ENCODE measurements at regions not wholly inside any gene's neighbourhood (a gene's known extent, or its start where the extent isn't known, plus 50 kb on each side); places are given as distances from the start of the nearest gene placed in this dataset.

GRCh38 chr6:9025796-9026394, 590.5 kb upstream of the SLC35B3 start:
- TF ChIP-seq TAF1 (IDR thresholded peaks at IDR 0.05; ENCODE audit: borderline replicate concordance, insufficient read depth, low read length) (no peak), REST (IDR thresholded peaks at IDR 0.05; ENCODE audit: insufficient read depth in 1 of 2, low read depth in 2 of 2, low read length in 2 of 2) (no peak), FOXP2 (optimal IDR thresholded peaks at IDR 0.05; ENCODE audit: borderline replicate concordance, extremely low read depth, extremely low read length, insufficient read depth) (no peak), POLR2AphosphoS5 (IDR thresholded peaks at IDR 0.05; ENCODE audit: low read depth, low read length) (no peak), SIN3A (IDR thresholded peaks at IDR 0.05; ENCODE audit: borderline replicate concordance, insufficient read depth, low read length) (no peak)

- no peak for TF ChIP-seq REST (IDR thresholded peaks at IDR 0.05; ENCODE audit: insufficient read depth in 1 of 2, low read depth in 2 of 2, low read length in 2 of 2)
- TF ChIP-seq SIN3A (IDR thresholded peaks at IDR 0.05; ENCODE audit: borderline replicate concordance, insufficient read depth, low read length) = no peak
- TF ChIP-seq POLR2AphosphoS5 (IDR thresholded peaks at IDR 0.05; ENCODE audit: low read depth, low read length) = no peak
- TF ChIP-seq TAF1 (IDR thresholded peaks at IDR 0.05; ENCODE audit: borderline replicate concordance, insufficient read depth, low read length) = no peak
- TF ChIP-seq FOXP2 (optimal IDR thresholded peaks at IDR 0.05; ENCODE audit: borderline replicate concordance, extremely low read depth, extremely low read length, insufficient read depth) = no peak
These were observed 589.9 kb upstream of the SLC35B3 start for GRCh38 chr6:9025228-9025627.

- TF ChIP-seq FOXP2 (optimal IDR thresholded peaks at IDR 0.05; ENCODE audit: borderline replicate concordance, extremely low read depth, extremely low read length, insufficient read depth) = no peak
- no peak for TF ChIP-seq SIN3A (IDR thresholded peaks at IDR 0.05; ENCODE audit: borderline replicate concordance, insufficient read depth, low read length)
- no peak for TF ChIP-seq REST (IDR thresholded peaks at IDR 0.05; ENCODE audit: insufficient read depth in 1 of 2, low read depth in 2 of 2, low read length in 2 of 2)
- TF ChIP-seq POLR2AphosphoS5 (IDR thresholded peaks at IDR 0.05; ENCODE audit: low read depth, low read length) = no peak
- TF ChIP-seq TAF1 (IDR thresholded peaks at IDR 0.05; ENCODE audit: borderline replicate concordance, insufficient read depth, low read length) = no peak
These were observed 584.7 kb upstream of the SLC35B3 start for GRCh38 chr6:9020001-9020400.

GRCh38 chr6:9009931-9010330, 574.6 kb upstream of the SLC35B3 start:
- TF ChIP-seq REST (IDR thresholded peaks at IDR 0.05; ENCODE audit: insufficient read depth in 1 of 2, low read depth in 2 of 2, low read length in 2 of 2) (no peak), TAF1 (IDR thresholded peaks at IDR 0.05; ENCODE audit: borderline replicate concordance, insufficient read depth, low read length) (no peak), SIN3A (IDR thresholded peaks at IDR 0.05; ENCODE audit: borderline replicate concordance, insufficient read depth, low read length) (no peak), POLR2AphosphoS5 (IDR thresholded peaks at IDR 0.05; ENCODE audit: low read depth, low read length) (no peak), FOXP2 (optimal IDR thresholded peaks at IDR 0.05; ENCODE audit: borderline replicate concordance, extremely low read depth, extremely low read length, insufficient read depth) (no peak)

All from PFSK-1 (cell line).